HFF-Myc (cell line): ENCODE measurements at regions not wholly inside any gene's neighbourhood (a gene's known extent, or its start where the extent isn't known, plus 50 kb on each side); places are given as distances from the start of the nearest gene placed in this dataset.

Source experiments
- DNase-seq: peaks from one replicate; pipeline ENCODE4 v3.0.0-alpha.2; 2011; ENCODE audit warnings: low read depth; ENCODE audit errors: extremely low read depth
- H3K4me3 ChIP-seq: replicated peaks from 2 replicates; pipeline ENCODE4 v1.5.1; 2011; ENCODE audit warnings: low read depth, mild to moderate bottlenecking, control low read depth, low read length
- CTCF ChIP-seq: IDR thresholded peaks from 2 replicates; pipeline ENCODE4 v1.5.1; 2012; ENCODE audit warnings: mild to moderate bottlenecking, low read depth, low read length, control low read depth; ENCODE audit errors: missing control alignments

- DNase-seq, result no peak
- H3K4me3 ChIP-seq, result no peak overlapping the region
- no peak for TF ChIP-seq CTCF
Observed at GRCh38 chr7:106415433-106415832, 130.7 kb upstream of the NAMPT start.

- DNase-seq, result no peak
- no peak for TF ChIP-seq CTCF
- no peak overlapping the region for H3K4me3 ChIP-seq
Observed at GRCh38 chr7:106413446-106413845, 128.7 kb upstream of the NAMPT start.

GRCh38 chr7:106405697-106406141, 120.9 kb upstream of the NAMPT start:
- no peak for TF ChIP-seq CTCF
- no peak overlapping the region for H3K4me3 ChIP-seq
- no peak for DNase-seq

- H3K4me3 ChIP-seq, result no peak overlapping the region
- no peak for DNase-seq
- TF ChIP-seq CTCF, result no peak
Observed at GRCh38 chr7:106402898-106403297, 118.1 kb upstream of the NAMPT start.

- no peak for DNase-seq
- no peak overlapping the region for H3K4me3 ChIP-seq
- no peak for TF ChIP-seq CTCF
Observed at GRCh38 chr7:106400923-106401322, 116.1 kb upstream of the NAMPT start.

GRCh38 chr7:106398786-106399185, 114.0 kb upstream of the NAMPT start:
- no peak for DNase-seq
- TF ChIP-seq CTCF, result no peak
- H3K4me3 ChIP-seq, result no peak overlapping the region

- no peak for TF ChIP-seq CTCF
- H3K4me3 ChIP-seq, result no peak overlapping the region
- DNase-seq, result no peak
Observed at GRCh38 chr7:106397994-106398393, 113.2 kb upstream of the NAMPT start.
